T-helper 2 cell treated with Interferon-gamma antibody and Interleukin-4, amounts not matched to agents 100 ng/mL and 5 ng/mL, for 36 hours (primary cell): ENCODE measurements at regions not wholly inside any gene's neighbourhood (a gene's known extent, or its start where the extent isn't known, plus 50 kb on each side); places are given as distances from the start of the nearest gene placed in this dataset.
"Not testable (repeated sequence)": the region's sequence is repeated elsewhere in the genome, so short reads cannot be mapped to it uniquely, and the experiment has no call there.

Source experiments
- intact Hi-C: fragments of 100-400 bp; cut with micrococcal nuclease; formaldehyde crosslinking; loops from one replicate; pipeline ENCODE4 v1.15.1; 2023

DNA sequence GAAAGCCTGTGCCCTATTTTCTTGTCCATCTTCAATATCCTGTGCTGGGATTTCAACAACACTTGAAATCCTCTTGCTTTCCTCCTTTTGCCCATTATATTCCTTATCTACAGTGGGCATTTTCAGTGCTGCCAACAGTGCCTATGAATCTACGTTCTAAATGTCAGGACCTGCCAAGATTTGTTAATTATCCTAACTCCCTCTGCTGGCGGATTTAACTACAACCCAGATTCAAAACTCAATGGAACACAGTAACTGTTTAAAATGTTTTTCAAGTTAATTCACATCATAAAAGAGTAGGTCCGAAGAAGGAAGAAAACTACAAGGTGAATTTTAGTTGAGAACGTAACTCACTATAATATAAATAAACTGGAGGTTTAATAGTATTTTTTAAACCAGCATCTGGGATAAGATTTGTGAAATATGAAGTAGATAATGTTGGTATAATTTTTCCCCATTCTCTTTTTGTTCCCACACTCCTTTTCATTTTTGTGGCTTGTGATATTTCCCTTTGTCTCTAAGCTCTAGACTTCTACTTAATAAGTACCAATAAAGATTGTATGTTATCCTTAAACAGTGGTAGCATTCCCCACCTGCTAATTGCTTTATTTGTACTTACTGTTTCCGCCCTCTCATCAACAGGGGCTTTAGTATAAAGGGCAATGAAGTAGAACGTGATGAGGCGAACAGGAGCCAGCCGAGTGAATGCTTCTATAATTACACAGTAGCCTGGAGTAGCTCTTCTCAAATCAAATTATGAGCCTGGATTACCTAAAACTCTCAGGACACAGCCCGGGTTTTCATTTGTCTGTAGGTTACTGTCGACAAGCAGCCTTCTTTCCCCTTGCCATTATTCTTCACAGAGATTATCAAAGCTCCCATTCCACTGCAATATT is 302.5 kb upstream of the ATP11B start:
- intact Hi-C loops: loop anchor here (1.0 to 5.0 kb wide), 2 partner anchors 191 to 782 kb away; no protein-coding TSS in a partner anchor

DNA sequence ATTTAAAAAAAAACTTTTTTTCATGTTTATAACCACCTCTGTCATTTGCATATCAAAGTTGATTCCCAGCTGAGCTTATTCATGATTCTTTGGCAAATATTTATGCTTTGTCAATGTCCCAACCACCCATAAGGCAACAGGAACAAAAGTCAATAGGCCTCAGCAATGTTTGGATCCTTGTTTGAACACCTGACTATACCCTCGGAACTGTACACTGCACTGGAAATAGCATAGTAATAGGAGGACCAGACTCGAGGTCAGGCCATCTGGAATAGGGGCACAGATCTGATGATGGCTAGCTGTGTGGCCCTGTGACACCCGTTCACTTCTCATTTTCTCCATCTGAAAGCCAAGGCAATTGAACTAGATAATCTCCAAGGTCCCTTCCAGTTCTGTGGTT is 301.7 kb upstream of the ATP11B start:
- intact Hi-C loops: loop anchor here (5.0 kb wide), 1 partner anchor 191 kb away; no protein-coding TSS in a partner anchor

DNA sequence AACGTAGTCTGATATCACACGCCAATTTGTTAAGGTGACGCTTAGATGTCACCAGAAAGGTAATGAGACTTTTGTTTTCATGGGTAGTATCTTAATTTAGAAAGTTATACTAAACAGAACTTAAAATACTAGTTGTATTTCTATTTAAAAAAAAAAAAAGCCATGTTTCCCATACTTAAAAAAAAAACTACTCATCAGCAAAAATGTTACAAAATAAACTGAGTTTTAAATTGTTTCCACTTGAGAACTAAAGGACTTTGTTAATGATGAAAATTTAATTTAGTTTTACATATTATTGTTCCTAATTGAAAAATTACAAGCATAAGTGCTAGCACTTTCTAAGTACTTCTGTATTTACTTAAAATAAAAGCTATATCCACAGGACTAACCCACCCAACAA is 300.8 kb upstream of the ATP11B start:
- intact Hi-C loops: loop anchor here (5.0 kb wide), 1 partner anchor 190 kb away; no protein-coding TSS in a partner anchor

DNA sequence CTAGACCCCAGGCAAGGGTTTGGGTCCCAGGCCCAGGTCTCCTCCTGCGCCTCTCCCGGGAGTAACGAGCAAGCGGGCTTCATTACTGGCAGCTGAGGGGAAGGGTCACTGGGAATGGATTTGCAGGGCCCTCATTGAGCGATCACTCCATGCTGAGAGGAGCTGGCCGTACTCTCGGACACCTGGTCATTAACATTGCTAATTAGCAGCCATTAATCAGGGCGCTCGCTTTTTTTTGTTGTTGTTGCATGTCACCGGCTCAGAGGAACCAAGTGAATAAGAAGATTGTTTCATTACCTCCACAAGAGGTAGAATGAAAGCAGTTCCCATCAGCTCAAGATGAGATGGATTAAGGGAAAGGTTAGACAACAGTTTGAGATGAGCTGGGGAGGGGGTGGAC is 293.0 kb upstream of the ATP11B start:
- intact Hi-C loops: no loop called here

- intact Hi-C loops: no loop called here
Observed at GRCh38 chr3:182501856-182502255, 291.4 kb upstream of the ATP11B start.

DNA sequence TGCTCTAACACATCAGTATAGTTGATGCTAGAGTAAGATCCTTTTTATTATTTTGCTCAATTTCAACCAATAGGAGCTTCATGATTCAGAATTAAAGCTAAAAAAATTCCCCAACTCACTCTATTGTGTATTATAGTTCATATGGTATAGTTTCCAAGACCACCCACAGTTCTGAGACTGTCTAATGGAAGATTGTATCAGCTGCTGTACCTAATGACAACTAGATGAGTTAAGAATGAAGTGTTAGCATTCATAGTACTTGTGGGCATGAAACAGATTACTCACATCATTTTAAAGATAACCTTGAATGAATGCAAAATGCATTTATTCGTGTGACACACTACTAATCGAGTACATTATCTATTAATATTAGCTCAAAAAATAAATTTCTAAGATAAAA is 289.9 kb upstream of the ATP11B start:
- intact Hi-C loops: no loop called here

GRCh38 chr3:182508919-182509711 is 284.2 kb upstream of the ATP11B start:
- intact Hi-C loops: no loop called here

DNA sequence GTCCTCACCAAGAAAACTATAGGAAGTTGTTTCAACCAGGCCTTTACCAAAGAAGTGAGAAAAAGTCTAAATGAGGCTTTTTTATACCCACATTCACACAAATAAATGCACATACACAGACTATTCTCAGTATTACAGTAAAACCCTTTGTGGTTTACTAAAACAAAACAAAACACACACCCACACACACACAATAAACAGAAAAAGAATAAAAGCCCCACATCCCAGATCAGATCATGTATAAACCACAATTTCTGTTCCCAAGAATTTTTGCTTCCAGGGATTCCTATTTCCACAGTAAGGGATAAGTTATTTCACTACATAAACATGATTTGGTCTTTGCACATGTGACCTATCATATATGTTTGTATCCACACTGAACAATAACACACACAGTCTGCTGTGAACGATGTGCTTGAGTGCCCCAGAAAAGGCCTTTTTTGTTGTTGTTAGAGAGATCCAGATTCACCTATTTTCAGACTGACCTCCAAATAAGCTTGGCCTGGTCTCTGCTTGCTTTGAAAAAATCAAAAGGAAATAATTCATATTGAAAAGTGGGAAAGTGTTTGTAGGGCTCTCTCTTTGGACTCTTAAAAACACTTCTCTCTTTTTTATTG is 283.4 kb upstream of the ATP11B start:
- intact Hi-C loops: no loop called here

GRCh38 chr3:182514236-182514964 is 278.9 kb upstream of the ATP11B start:
- intact Hi-C loops: no loop called here

DNA sequence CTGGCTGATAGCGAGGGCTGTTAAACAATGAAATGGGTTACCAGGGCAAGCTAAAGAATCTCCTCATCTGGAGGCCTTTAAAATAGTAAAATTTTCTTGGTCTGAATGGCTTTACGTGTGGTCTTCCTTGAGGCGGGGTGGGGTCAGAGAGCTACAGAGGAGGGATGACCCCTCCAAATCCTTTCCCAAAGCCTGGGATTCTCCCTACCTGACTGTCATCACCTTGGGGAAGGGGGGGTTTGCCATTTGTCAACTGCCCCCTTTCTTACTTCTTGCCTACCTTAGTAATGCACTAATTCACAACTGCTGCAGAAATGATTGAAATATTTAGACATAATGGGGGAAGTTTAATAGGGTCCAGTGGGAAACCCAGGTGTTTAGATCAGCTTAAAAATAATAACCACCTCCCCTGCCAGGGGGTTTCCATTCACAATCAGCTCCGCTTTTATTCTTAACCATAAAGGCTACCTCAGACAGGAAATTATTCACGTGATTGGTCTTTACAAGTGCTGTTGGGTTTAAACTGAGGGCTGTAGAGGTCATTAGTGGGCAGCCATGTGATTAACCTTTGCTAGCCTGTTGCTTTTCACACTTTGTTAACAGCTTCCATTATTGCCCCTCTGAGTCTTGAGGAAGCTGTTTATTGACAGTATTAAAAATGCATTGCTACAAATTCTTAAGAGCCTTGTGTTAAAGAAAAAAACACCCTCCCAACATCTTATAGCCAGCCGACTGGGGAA is 276.5 kb upstream of the ATP11B start:
- intact Hi-C loops: no loop called here

- intact Hi-C loops: no loop called here
Observed at GRCh38 chr3:182519569-182519968, 273.7 kb upstream of the ATP11B start.

- intact Hi-C loops: no loop called here
Observed at GRCh38 chr3:182521339-182521738, 272.0 kb upstream of the ATP11B start.

- intact Hi-C loops: not testable (repeated sequence)
Observed at GRCh38 chr3:182523424-182523823, 269.9 kb upstream of the ATP11B start.

- intact Hi-C loops: no loop called here
Observed at GRCh38 chr3:182523836-182524235, 269.5 kb upstream of the ATP11B start.

DNA sequence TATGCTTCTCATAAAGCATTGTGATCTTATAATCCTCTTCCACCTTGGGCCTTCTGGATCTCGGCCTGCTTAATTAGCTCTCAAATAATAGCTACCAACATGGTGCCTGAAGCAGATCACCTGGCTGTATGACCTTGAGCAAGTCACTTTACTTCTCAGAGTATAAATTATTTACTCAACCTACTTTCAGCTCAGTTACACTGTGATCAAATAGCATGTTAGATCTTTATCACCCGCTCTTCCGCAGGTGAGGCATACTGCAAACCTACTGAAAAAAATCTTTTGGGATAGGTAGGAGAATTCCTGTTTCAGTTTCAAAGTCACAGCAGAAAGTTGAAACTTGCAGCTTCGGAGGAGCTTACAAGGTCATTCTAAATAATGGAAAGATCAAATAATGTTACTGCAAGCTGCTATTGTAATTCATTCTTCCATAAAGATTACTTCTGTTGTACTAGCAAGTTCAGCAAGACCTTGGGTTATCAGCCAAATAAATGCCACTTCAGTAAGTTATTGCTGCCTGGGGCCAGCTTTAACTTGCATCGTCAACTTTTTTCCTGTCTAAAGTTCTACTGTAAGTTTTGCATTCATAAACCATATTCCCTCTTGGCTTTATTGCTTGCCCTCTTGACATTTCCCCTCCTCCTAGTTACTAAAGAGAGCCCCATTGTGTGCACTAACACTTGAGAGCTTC is 268.4 kb upstream of the ATP11B start:
- intact Hi-C loops: no loop called here

DNA sequence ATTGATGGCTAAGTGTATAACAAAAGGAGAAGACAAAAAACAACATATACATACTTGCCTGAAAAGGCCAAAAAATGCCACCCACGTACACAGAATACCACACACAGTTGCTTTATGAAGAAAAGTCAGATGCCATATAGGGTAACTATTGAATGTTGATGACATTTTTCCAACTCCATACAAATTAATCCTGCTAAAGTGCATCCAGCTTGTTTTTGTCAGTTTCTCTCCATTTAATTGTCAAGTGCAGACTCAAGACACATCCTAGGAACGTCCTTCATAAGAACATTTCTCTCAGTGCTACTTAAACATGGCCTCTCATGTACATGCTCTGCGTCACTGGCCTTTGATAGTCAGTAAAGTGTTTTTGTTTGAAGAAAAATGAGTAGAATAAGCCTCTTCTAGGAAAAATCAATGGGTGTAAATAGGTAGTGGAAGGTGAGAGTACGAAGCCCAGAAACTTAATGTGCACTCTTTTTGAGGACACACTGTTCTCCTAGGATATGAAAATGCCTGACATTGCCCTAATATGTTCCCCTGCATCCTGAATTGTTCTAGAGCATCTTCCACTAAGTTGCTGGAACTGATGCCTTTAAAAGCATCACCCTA is 267.4 kb upstream of the ATP11B start:
- intact Hi-C loops: no loop called here

- intact Hi-C loops: no loop called here
Observed at GRCh38 chr3:182527745-182528144, 265.6 kb upstream of the ATP11B start.

DNA sequence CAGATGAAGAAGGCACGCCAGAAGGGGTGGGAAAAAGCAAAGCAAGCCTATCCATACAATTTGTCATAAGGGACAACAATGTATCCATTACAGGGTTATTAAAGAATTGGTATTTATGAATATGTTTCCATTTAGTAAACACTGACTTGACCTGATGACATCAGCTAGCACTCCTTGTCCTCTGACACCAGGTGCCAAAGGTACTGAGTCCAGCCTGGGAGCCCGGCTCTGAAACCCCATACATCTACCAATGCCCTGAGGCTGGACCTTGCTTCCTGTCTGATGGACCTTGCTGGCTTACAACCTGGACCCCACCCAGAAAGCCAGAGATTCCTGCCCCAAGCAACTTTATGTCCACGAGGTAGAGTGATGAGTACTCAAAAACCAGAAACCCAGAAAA is 263.0 kb upstream of the ATP11B start:
- intact Hi-C loops: no loop called here

GRCh38 chr3:182533394-182533793 is 259.9 kb upstream of the ATP11B start:
- intact Hi-C loops: no loop called here
